ENCODE measurements at regions not wholly inside any gene's neighbourhood (a gene's known extent, or its start where the extent isn't known, plus 50 kb on each side); places are given as distances from the start of the nearest gene placed in this dataset.

- no peak overlapping the region for H2AFZ ChIP-seq (ENCODE audit: low read depth)
- H3K4me1 ChIP-seq (ENCODE audit: low read depth, poor library complexity, severe bottlenecking) = no peaks in the 10 kb centered on the region
- no peak overlapping the region for H3K27ac ChIP-seq
- H3K27me3 ChIP-seq (ENCODE audit: insufficient read depth, low read depth) = no peaks in the 10 kb centered on the region
- H3K4me2 ChIP-seq = no peak overlapping the region
- no peak overlapping the region for H3K4me3 ChIP-seq (IDR thresholded peaks at IDR 0.05; ENCODE audit: insufficient read depth, low read depth, low read length)
- H3K79me2 ChIP-seq (ENCODE audit: insufficient read depth, low read depth) = no peaks in the 10 kb centered on the region
- H3K9ac ChIP-seq = no peak overlapping the region
- no peaks in the 10 kb centered on the region for H4K20me1 ChIP-seq (ENCODE audit: insufficient read depth)
- H3K36me3 ChIP-seq (ENCODE audit: insufficient read depth) = no peaks in the 10 kb centered on the region
- no peak for TF ChIP-seq CTCF (conservative IDR thresholded peaks at IDR 0.05; ENCODE audit: low read depth, low read length)
These were observed 699.4 kb upstream of the FAM174A start for GRCh38 chr5:99835791-99836190.

DNA sequence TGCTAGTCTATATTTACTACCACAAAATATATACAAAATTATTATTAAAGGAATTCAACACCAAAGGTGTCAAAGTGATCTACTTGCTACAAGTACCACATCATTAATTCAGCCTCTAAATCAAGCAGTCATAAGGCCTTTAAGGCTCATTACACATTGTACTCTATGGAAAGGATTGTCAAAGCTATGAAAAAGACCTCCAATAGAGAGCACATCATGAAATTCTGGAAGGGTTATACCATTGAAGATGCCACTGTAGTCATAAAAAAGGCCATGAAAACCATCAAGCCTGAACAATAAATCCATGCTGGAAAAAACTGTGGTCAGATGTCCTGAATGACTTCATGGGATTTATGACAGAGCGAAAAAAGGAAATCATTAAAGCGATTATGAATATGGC is 708.0 kb upstream of the FAM174A start:
- Histone ChIP-seq H3K36me3 (ENCODE audit: insufficient read depth) (no peaks in the 10 kb centered on the region), H2AFZ (ENCODE audit: low read depth) (no peak overlapping the region), H3K4me2 (no peak overlapping the region), H4K20me1 (ENCODE audit: insufficient read depth) (no peaks in the 10 kb centered on the region), H3K4me1 (ENCODE audit: low read depth, poor library complexity, severe bottlenecking) (no peaks in the 10 kb centered on the region), H3K9ac (no peak overlapping the region), H3K79me2 (ENCODE audit: insufficient read depth, low read depth) (no peaks in the 10 kb centered on the region), H3K4me3 (IDR thresholded peaks at IDR 0.05; ENCODE audit: insufficient read depth, low read depth, low read length) (no peak overlapping the region), H3K27me3 (ENCODE audit: insufficient read depth, low read depth) (no peaks in the 10 kb centered on the region), H3K27ac (no peak overlapping the region)
- TF ChIP-seq CTCF (conservative IDR thresholded peaks at IDR 0.05; ENCODE audit: low read depth, low read length) = no peak

GRCh38 chr5:99817796-99818195 is 717.4 kb upstream of the FAM174A start:
- Histone ChIP-seq H3K9ac (no peak overlapping the region), H3K4me2 (no peak overlapping the region), H3K27ac (no peak overlapping the region), H3K4me1 (ENCODE audit: low read depth, poor library complexity, severe bottlenecking) (no peaks in the 10 kb centered on the region), H3K4me3 (IDR thresholded peaks at IDR 0.05; ENCODE audit: insufficient read depth, low read depth, low read length) (no peak overlapping the region), H2AFZ (ENCODE audit: low read depth) (no peak overlapping the region), H3K36me3 (ENCODE audit: insufficient read depth) (no peaks in the 10 kb centered on the region), H4K20me1 (ENCODE audit: insufficient read depth) (no peaks in the 10 kb centered on the region), H3K27me3 (ENCODE audit: insufficient read depth, low read depth) (no peaks in the 10 kb centered on the region), H3K79me2 (ENCODE audit: insufficient read depth, low read depth) (no peaks in the 10 kb centered on the region)
- TF ChIP-seq CTCF (conservative IDR thresholded peaks at IDR 0.05; ENCODE audit: low read depth, low read length) = no peak

GRCh38 chr5:99814321-99815063 is 720.7 kb upstream of the FAM174A start:
- TF ChIP-seq CTCF (conservative IDR thresholded peaks at IDR 0.05; ENCODE audit: low read depth, low read length) = no peak
- H3K9ac ChIP-seq = no peak overlapping the region

More at GRCh38 chr5:99814321-99815063, 720.7 kb upstream of the FAM174A start:
- Histone ChIP-seq H3K27ac (no peak overlapping the region), H4K20me1 (ENCODE audit: insufficient read depth) (no peaks in the 10 kb centered on the region), H3K4me3 (IDR thresholded peaks at IDR 0.05; ENCODE audit: insufficient read depth, low read depth, low read length) (no peak overlapping the region), H3K4me1 (ENCODE audit: low read depth, poor library complexity, severe bottlenecking) (no peaks in the 10 kb centered on the region), H2AFZ (ENCODE audit: low read depth) (no peak overlapping the region), H3K27me3 (ENCODE audit: insufficient read depth, low read depth) (no peaks in the 10 kb centered on the region), H3K79me2 (ENCODE audit: insufficient read depth, low read depth) (no peaks in the 10 kb centered on the region), H3K4me2 (no peak overlapping the region), H3K36me3 (ENCODE audit: insufficient read depth) (no peaks in the 10 kb centered on the region)

Data from KMS-11 (cell line).